HK-2 (cell line): ENCODE measurements at regions not wholly inside any gene's neighbourhood (a gene's known extent, or its start where the extent isn't known, plus 50 kb on each side); places are given as distances from the start of the nearest gene placed in this dataset.

Experiments used
- DNase-seq: peaks from one replicate; pipeline ENCODE4 v3.0.0-alpha.2; 2018; ENCODE audit not compliant: unreplicated experiment

DNA sequence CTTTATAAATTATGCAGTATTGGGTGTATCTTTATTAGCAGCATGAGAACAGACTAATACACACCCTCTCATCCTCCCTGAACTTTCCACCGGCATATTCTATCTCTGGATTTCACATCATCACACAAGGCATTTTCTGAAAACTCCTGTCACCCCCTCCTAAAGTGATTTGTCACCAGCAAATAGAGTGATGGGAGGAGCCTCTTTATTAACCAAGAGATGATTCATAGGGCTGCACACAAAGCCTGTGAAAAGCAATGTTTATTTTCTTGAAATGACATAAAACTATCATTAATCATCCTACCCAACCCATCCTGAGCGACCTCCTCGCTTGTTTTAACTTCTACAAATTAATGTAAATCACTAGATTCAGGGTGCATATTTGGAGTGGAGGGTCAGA is 394.7 kb upstream of the SULF2 start:
- DNase-seq: no peak

DNA sequence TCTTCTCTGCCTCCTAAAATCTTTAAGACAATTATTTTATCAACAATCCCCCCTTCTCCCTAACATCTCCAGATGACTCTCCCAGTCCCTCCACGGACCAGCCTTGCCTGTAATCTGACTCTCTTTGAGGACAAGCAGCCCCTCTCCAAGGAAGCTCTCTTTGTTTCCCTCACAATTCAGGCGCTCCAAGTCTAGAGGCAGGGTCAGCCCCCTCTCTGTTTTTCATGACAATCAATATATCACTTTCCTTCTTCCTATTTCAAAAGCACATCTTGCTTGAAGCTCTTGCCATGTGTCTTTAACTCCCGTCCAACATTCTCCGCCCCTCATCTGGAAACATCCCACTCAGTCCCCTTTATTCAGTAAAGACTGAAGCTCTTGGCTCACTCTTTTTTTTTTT is 393.4 kb upstream of the SULF2 start:
- DNase-seq: no peak

DNA sequence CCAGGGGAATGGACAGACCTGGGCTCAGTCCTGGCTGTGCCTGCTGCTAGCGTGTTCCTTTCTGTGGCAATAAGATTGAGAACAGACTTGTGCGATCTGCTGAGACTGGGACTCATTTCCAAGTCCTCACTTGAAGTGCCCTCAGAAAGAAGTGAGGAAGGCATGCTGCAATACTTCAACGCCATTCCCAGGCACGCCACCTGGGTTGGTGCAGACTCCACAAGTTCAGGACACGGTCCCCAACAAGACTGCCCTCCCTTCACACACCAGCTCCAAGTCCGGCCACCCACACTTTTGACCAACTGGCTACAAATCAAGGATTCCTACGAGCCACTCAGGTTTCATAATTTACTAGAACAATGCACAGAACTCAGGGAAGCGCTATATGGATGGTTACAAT is 391.8 kb upstream of the SULF2 start:
- DNase-seq: no peak

DNA sequence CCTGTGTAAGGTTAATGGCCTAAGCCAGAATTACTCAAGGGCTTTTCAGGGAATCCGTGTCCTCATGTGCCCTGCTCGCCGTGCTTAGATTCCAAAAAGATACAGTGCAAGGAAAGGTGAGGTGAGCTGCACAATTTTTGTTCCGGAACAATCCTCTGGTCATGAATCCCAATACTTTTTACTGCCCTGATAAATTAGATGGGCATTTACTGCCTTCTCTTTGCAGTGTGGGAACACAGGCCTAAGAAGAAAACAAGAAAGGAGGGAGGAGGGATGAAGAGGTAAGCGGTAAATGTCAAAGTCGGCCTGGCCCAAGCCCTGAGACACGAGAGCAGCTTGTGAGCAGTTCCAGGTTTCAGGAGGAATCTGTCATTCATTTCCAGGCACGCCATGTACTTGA is 390.9 kb upstream of the SULF2 start:
- DNase-seq: no peak

DNA sequence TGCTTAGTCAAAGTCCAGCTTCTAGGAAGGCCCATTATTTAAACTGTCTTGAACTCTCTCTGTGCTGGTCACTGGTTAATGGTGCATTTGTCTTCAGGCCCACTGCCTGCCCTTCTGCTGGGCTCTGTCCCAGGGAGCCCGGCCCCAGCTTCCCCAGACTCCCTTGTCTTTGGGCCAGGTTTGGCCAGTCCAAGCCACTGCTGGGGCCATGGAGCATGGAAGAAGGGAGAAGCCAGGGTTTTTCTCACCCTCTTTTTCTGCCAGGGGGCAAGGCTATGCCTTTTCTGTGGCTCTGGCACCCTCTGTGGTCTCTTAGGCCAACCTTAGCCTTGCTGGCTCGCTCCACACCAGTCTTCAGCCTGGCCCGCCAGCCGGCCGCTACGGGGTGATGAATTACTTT is 390.0 kb upstream of the SULF2 start:
- no peak for DNase-seq

DNA sequence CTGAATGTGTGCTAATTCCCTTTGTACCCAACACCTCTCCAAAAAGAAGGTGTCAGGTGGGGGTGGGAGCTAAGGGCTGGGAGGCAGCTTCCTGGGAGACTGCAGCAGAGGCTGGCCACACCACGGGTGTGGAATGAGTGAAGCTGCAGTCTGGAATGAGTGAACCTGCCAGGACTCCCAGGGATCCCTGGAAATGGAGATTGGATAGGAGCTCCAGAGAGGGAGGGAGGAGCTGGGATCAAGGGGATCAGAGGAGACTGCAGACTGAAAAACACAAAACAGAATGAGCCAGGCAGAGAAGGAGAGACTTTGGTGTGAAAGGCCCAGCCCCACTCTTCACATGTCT is 387.0 kb upstream of the SULF2 start:
- DNase-seq: no peak

DNA sequence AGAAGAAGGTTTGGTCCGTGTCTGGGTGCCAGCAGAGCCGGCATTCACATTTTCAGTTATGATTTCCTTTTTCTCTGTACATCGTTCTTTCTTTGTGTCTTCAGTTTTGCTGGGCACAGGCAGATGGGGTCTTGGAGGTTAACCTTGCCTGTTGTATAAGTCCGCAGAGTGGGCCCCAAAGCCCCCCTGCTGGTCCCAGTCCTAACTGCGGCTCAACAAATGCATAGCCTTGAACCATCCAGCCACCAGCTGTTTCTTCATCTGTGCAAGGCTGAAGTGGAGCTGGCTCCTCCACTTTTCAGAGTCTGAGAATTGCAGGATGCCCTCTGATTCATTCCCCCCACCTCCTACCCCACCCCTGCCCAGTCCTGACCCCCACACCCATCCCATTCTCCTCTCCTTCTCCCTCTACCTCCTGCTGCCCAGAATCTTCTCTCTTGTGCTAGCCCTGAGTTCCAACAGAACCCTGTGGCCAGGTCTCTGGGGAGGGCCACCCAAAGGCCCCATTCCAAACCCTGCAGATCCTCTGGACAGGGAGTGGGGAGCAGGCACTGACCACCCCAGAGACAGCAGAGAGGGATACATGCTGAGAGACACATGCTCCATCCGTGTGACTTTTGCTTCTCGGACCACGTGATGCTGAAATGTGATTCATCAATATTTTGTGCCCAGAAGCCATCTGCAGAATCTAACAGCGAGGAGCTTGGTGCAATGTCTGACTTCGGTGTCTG is 386.5 kb upstream of the SULF2 start:
- DNase-seq: no peak

DNA sequence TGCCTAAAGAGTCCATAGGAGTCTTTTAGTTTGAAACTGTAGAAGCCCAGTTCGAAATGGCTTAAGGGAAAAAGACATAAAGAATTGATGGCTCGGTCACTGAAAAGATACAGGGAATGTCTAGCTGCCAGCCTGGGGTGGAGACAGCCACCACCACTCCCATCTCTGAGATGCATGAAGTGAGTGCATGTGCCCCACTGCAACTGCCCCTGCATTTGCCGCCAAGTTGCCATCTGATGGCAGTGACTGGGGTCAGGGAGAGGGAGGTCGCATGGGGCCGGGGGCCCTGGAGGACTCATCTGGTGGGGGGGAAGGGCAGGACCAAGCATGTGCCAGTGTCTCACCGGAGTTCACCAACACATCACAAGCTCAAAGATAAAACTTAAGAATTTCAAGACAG is 385.8 kb upstream of the SULF2 start:
- DNase-seq: no peak

DNA sequence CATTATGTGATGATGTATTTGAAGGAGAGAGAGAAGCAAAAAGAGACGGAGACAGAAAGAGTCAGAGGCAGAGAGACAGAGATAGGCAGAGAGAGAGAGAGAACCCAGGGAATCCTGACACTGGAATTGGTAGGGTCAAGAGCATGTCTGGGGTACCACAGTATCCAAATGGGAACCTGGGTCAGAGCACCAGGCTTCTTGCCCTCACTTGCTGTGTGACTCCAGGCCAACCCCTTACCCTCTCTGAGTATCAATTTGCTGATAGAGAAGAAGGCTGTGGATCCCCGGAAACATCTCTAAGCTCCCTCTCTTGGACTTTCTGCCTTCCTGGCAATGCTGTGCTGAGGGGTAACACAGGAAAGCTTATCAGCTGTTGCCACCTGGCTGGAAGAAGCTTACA is 385.3 kb upstream of the SULF2 start:
- no peak for DNase-seq

DNA sequence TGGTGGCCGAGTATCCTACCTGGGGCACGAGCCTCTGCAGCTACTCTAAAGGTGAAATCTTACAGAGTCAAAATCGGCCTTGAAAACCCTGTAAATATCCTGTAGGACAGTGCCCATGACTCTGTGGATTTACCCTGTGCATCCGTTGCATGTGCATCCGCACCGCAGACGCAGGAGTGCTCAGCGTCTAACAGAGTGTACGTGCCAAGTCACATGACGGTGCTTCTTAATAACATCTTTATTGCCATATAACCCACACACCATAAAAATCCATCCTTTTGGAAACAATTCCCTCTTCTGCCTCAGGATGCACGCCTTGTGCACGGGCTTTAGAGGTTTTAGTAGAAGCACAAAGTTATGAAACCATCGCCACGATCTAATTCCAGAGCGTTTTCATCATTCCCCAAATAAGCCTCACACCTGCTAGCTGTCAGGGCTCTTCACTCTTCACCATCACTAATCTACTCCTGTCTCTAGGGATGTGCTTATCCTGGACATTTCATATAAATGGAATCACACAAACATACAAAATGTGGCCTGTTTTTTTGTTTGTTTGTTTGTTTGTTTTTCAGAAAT is 384.5 kb upstream of the SULF2 start:
- DNase-seq: no peak

DNA sequence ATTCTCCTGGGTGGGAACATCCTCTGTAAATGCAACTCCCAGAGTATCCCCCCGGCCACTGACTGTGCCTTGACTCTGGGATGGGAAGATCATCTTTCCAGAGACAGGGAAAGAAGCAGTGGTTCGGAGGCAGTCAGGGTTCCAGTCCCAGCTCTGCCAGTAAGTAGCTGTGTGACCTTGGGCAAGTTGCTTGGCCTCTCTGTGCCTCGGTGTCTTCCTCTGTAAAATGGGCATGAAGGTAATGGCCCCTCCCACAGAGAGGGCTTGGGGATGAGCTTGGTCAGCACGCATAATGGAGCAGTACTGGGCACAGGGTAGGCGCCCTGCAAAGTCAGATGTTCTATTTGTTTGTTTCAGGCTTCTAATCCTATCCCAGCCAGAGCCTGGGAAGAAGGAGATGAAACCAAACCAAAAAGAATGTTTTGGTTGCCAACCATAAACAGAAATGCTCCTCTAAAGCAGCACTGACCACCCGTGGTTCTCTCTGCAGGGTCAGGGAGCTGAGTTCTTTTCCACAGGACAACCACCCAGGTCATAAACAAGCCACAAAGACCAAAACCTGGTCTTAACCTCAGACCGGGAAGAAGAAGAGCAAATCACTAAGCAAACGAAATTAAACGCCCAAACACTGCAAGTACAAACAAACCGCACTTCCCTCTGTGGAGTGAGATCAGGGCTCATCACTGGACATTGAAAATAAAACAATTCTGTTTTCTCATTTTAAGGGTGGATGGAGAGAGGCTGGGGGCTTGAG is 381.0 kb upstream of the SULF2 start:
- no peak for DNase-seq

DNA sequence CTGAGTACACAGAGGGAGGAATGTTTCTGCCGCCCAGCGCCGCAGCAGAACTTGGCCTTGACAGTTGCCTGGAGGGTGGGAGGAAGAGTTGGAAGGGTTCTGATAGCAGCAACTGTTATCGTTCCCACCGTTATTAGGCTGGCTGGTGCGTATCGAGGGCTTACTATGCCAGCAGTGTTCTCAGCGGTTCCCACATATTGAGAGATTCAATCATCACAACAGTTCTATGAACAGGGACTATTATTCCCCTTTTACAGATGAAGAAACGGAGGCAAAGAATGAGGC is 380.1 kb upstream of the SULF2 start:
- no peak for DNase-seq

DNA sequence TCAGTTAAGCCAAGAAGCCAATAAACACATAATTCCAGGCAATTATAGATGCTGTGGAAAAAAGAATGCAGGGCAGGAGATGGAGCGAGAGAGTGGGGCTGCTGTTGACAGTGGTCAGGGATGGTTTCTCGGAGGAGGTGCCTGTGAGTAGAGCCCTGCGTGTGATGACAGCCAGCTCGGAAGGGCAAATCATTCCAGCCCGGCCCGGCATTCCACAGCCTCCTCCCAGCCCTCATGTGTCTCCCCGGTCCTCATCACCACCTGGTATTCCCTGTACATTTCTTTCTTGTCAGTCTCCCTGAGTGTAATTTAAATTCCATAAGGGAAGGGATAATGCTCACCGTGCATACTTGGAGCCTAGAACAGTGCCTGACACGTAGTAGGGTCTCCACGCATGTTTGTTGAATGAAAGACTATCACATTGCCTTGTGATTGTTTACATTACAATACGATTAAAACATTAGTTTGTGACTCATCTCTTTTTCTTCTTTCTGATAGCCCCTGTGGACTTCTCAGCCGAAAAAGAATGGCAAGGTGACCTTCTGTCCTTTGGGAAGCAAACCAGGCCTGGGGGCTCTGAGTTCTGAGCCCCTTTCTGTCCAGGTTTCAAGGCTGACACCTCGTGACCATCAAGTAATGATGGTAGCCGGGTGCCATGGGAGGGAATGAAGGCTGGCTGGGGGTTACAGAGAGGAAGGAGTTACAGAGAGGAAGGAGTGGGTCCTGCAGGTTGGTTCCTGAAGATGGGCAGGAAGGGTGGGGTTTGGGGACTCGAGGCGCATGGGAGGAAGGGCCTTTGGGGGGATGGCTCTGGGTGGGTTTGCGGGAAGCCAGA is 379.5 kb upstream of the SULF2 start:
- DNase-seq: no peak

DNA sequence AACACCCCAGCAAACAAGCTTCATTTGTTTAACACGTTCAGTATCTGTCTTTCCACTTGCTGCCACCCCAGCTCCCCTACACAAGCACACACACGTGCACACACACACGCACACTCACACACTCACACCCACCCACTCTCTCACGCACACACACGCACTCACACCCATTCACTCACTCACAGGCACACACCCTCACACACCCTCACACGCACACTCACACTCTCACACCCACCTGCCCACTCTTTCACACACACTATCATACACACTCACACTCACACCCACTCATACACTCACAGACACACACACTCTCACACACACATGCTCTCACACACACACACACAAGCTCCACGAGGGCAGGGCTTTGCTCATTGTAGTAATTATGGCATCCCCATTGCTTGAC is 378.8 kb upstream of the SULF2 start:
- no peak for DNase-seq

DNA sequence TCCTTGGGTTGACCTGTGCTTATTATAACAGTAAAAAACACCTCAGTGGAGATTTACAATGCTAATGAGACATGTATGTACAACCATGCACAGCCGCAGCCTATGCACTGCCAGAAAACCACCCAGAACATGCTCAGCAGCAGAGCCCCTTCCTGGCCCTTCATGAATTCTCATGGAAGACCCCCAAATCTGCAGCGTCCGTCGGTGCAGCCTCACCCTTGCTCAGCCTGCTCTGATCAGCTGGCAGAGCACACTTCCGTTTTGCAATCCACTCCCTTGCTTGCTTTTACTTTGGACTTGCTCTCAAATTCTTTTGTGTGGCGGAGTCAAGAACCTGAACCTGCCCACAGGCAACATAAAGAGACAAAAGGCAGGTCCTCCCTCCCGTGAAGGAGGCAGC is 378.2 kb upstream of the SULF2 start:
- no peak for DNase-seq

DNA sequence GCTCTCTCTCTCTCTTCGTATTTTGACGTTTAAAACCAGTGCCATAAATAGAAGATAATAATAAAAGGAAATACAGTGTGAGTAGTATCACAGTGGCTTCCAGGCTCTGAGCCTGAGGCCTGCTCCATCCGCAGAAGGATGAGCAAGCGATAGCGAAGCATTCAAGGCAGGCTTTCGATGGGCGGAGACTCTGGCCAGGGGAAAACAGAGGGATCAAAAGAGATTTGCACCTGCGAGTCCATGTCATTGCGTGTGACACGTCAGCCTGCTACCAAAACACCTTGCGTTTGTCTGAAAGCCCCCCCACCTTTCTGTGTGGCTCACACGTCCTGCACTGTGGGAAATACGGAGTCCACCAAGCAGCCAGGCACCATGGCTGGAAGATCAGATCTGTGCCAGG is 377.3 kb upstream of the SULF2 start:
- DNase-seq: no peak

DNA sequence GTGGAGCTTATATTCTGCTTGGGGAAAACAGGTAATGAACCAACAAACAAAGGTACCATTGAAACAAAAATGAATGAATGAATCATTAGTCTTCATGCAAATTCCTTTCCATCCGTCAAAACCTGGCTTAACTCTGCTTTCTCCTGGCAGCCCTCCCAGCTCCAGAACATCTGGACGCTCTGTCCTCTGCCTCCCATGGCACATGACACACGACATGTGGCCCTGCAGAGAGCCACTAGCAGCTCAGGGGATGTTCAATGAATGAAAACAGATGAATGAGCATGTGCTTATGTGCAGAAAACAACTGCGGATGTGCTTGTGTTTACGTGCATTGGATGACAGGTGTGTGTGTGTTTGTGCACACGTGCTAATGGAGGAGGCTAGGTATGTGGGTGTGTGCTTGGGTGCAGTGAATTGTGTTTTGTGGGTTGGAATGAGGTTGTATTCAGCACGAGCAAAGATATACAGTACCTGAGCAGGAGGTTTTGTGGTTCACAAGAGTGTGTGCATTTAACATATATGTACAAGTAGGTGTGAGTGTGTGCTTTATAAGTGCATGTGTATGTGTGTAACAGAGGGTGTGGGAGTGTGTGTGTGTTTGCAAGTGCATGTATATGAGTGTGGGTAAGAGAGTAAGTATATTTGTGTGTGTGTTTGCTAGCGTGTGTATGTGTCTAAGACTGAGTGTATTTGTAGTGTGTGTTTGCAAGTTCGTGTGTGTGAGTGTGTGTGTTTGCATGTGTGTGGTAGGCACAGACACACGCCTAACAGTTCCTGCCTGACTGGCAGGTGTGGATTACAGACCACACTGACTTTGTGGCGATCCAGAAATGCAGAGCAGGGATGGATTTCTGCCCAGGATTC is 374.1 kb upstream of the SULF2 start:
- DNase-seq: no peak

DNA sequence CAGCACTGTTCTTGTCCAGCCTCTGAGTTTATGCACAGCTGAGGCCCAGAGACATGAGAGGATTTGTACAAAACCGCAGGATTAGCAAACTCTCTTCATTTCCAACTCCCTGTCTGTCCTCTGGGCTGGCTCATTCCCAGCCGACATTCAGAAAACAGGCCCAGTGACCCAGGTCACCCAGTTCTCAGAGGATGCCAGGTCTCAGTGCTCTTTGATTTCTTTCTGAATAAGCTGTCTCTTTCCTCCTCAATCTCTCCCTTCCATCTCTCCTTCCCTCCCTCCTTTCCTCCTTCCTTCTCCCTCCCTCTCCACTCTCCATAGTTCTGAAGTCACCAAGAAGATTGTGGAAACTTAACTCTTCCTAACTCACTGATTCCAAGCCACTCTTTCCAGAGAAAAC is 372.7 kb upstream of the SULF2 start:
- no peak for DNase-seq

DNA sequence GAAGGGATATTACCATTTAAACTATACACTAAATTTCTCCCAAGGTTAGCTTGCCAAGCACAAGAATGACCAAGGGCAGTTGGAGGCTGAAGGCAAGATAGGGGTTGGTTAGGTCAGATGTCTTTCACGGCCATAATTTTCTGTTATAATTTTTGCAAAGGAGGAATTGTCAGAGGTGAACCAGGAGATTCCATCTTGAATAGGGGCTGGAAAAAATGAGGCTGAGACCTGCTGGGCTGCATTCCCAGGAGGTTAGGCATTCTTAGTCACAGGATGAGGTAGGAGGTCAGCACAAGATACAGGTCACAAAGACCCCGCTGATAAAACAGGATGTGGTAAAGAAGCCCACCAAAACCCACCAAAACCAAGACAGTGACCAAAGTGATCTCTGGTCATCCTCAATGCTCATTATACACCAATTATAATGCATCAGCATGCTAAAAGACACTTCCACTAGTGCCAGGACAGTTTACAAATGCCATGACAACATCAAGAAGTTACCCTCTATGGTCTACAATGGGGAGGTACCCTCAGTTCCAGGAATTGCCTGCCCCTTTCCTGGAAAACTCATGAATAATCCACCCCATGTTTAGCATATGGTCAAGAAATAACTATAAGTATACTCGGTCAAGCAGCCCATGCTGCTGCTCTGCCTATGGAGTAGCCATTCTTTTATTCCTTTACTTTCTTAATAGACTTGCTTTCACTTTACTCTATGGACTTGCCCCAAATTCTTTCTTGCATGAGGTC is 371.8 kb upstream of the SULF2 start:
- DNase-seq: no peak

DNA sequence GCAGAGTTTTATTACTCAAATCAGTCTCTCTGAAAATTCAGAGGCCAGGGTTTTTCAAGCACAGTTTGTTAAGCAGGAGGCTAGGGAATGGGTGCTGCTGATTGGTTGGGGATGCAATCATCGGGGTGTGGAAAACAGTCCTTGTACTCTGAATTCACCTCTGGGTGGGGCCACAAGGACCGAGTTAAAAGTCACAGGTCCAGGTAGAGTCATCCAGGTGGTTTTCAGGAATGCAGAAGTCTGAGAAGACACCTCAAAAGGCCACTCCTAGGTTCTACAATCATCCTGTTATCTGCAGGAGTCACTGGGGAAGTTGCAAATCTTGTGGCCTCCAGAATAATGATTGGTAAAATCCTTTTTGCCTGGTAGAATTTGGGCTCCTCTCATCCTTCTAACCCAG is 371.2 kb upstream of the SULF2 start:
- DNase-seq: no peak

DNA sequence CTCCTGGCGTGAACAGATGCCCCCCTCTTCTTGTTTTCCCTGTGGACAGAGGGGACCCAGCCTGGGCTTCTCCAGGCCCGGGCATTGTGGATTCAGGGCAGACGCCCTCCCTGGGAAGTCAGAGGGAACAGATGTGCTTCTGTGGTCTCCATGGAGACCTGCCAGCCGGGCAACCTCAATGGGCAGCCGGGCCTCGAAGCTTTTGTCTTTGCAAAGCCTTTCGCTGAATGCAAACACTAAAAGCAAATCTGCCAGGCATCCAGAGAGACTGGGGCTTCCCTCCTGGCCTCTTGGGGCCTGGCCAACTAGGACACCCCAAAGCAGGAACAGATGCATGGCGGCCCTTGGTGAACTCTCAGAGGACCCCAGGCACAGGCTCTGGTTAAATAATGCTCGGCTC is 370.0 kb upstream of the SULF2 start:
- DNase-seq: no peak
